DND-41 (cell line): ENCODE measurements at regions not wholly inside any gene's neighbourhood (a gene's known extent, or its start where the extent isn't known, plus 50 kb on each side); places are given as distances from the start of the nearest gene placed in this dataset.

Experiments
- ATAC-seq: fragments of 200-7000 bp; cut with Tn5 transposase; 3 replicates; pipeline ENCODE4 v1.9.1; 2021; ENCODE audit warnings: low read depth; ENCODE audit not compliant: insufficient read depth
- DNase-seq: peaks from one replicate; pipeline ENCODE4 v3.0.0-alpha.2; 2020
- H2AFZ ChIP-seq: 2 replicates; pipeline ENCODE4 v1.6.0; 2012; ENCODE audit warnings: low read depth, low read length
- H3K27ac ChIP-seq: 2 replicates; pipeline ENCODE4 v1.5.1; 2012; ENCODE audit warnings: low read length, inconsistent platforms
- H3K27me3 ChIP-seq: fragments of 200-600 bp; sonication (generic); 2 replicates; pipeline ENCODE4 v1.6.0; 2012; ENCODE audit warnings: low read length, mild to moderate bottlenecking, inconsistent platforms; ENCODE audit not compliant: insufficient read depth, poor library complexity
- H3K36me3 ChIP-seq: 2 replicates; pipeline ENCODE4 v1.5.1; 2012; ENCODE audit warnings: low read length, inconsistent platforms; ENCODE audit not compliant: insufficient read depth
- H3K4me1 ChIP-seq: 2 replicates; pipeline ENCODE4 v1.5.1; 2012; ENCODE audit warnings: mild to moderate bottlenecking, low read length; ENCODE audit not compliant: insufficient read depth
- H3K4me2 ChIP-seq: 2 replicates; pipeline ENCODE4 v1.6.0; 2012; ENCODE audit warnings: mild to moderate bottlenecking, moderate library complexity, low read length, inconsistent platforms; ENCODE audit not compliant: insufficient read depth
- H3K4me3 ChIP-seq, 2 experiments: fragments of 200-600 bp in 1 of 2; shearing (Covaris generic) in 1 of 2; 2 replicates each; pipeline ENCODE4 v1.5.1; 2012 to 2016; ENCODE audit warnings: inconsistent platforms in 2 of 2, low read length in 2 of 2, mild to moderate bottlenecking in 2 of 2, low read depth in 1 of 2, moderate library complexity in 1 of 2
- H3K79me2 ChIP-seq: 2 replicates; pipeline ENCODE4 v1.6.0; 2012; ENCODE audit warnings: low read length, inconsistent platforms; ENCODE audit not compliant: insufficient read depth
- H3K9ac ChIP-seq: 2 replicates; pipeline ENCODE4 v1.6.0; 2012; ENCODE audit warnings: low read depth, mild to moderate bottlenecking, inconsistent platforms, low read length, moderate library complexity
- H3K9me3 ChIP-seq: 2 replicates; pipeline ENCODE4 v1.5.1; 2012; ENCODE audit warnings: low read length, moderate library complexity, mild to moderate bottlenecking, inconsistent platforms; ENCODE audit not compliant: insufficient read depth, severe bottlenecking
- H4K20me1 ChIP-seq: 2 replicates; pipeline ENCODE4 v1.6.0; 2012; ENCODE audit warnings: low read length; ENCODE audit not compliant: insufficient read depth
- CTCF ChIP-seq: IDR thresholded peaks from 2 replicates; pipeline ENCODE4 v1.5.1; 2012; ENCODE audit warnings: borderline replicate concordance, low read length, moderate library complexity, mild to moderate bottlenecking; ENCODE audit not compliant: poor library complexity, severe bottlenecking; ENCODE audit errors: extremely low read depth
- EZH2 ChIP-seq: IDR thresholded peaks from 3 replicates; pipeline ENCODE4 v1.6.1; 2012; ENCODE audit warnings: borderline replicate concordance, low read depth, mild to moderate bottlenecking, moderate library complexity, low read length, inconsistent platforms; ENCODE audit not compliant: severe bottlenecking

GRCh38 chr5:125263356-125263755 lies 516.9 kb upstream of the ZNF608 start:
- Histone ChIP-seq H3K4me3 (no peak overlapping the region), H3K9ac (no peak overlapping the region), H2AFZ (no peak overlapping the region), H3K9me3 (peaks cover 3% of the 10 kb centered on the region), H3K4me1 (no peaks in the 10 kb centered on the region), H3K4me2 (no peak overlapping the region), H3K36me3 (no peaks in the 10 kb centered on the region), H3K79me2 (no peaks in the 10 kb centered on the region), H3K27ac (no peak overlapping the region), H3K27me3 (no peaks in the 10 kb centered on the region), H4K20me1 (no peaks in the 10 kb centered on the region)
- ATAC-seq (no peak), DNase-seq (no peak)
- TF ChIP-seq CTCF (no peak), EZH2 (no peak)

GRCh38 chr5:125266106-125266505 lies 519.7 kb upstream of the ZNF608 start:
- no peak for DNase-seq
- no peak overlapping the region for H3K4me2 ChIP-seq
- H3K79me2 ChIP-seq: no peaks in the 10 kb centered on the region
- H3K4me3 ChIP-seq: no peak overlapping the region
- H3K27ac ChIP-seq: no peak overlapping the region
- no peaks in the 10 kb centered on the region for H3K27me3 ChIP-seq
- H4K20me1 ChIP-seq: no peaks in the 10 kb centered on the region
- H3K36me3 ChIP-seq: no peaks in the 10 kb centered on the region
- H3K9ac ChIP-seq: no peak overlapping the region
- H3K4me1 ChIP-seq: no peaks in the 10 kb centered on the region
- H3K9me3 ChIP-seq: peaks cover 2% of the 10 kb centered on the region
- ATAC-seq: no peak
- TF ChIP-seq CTCF (no peak), EZH2 (no peak)
- no peak overlapping the region for H2AFZ ChIP-seq

- Histone ChIP-seq H3K4me2 (no peak overlapping the region), H3K4me1 (no peaks in the 10 kb centered on the region), H3K36me3 (no peaks in the 10 kb centered on the region), H2AFZ (no peak overlapping the region; the same call in 1 of the 2 replicates), H3K9me3 (no peaks in the 10 kb centered on the region), H3K27ac (no peak overlapping the region), H3K4me3 (no peak overlapping the region), H3K79me2 (no peaks in the 10 kb centered on the region), H3K9ac (no peak overlapping the region), H3K27me3 (no peaks in the 10 kb centered on the region), H4K20me1 (no peaks in the 10 kb centered on the region)
- no peak for ATAC-seq
- DNase-seq: no peak
- TF ChIP-seq EZH2: no peak
- TF ChIP-seq CTCF: no peak
Measured at GRCh38 chr5:125267636-125268248, 521.3 kb upstream of the ZNF608 start.

GRCh38 chr5:125269926-125270325 lies 523.5 kb upstream of the ZNF608 start:
- H3K9ac ChIP-seq: no peak overlapping the region
- H4K20me1 ChIP-seq: no peaks in the 10 kb centered on the region
- DNase-seq: no peak
- no peaks in the 10 kb centered on the region for H3K9me3 ChIP-seq
- H3K27ac ChIP-seq: no peak overlapping the region
- H2AFZ ChIP-seq: no peak overlapping the region
- no peaks in the 10 kb centered on the region for H3K79me2 ChIP-seq
- H3K4me3 ChIP-seq: no peak overlapping the region
- no peak overlapping the region for H3K4me2 ChIP-seq
- TF ChIP-seq CTCF (no peak), EZH2 (no peak)
- H3K27me3 ChIP-seq: no peaks in the 10 kb centered on the region
- ATAC-seq: no peak
- H3K4me1 ChIP-seq: no peaks in the 10 kb centered on the region
- H3K36me3 ChIP-seq: no peaks in the 10 kb centered on the region
